SK-N-SH (cell line): ENCODE measurements at regions not wholly inside any gene's neighbourhood (a gene's known extent, or its start where the extent isn't known, plus 50 kb on each side); places are given as distances from the start of the nearest gene placed in this dataset.

Source experiments
- CTCF ChIA-PET: fragments of 300-600, 350-600 bp; formaldehyde crosslinking; extraction: SDS; loops from one replicate; lab custom pipeline; 2021; lab: Yijun Ruan, JAX
- POLR2A ChIA-PET: fragments of 350-600 bp; sonication (Branson Sonifier 250); formaldehyde crosslinking; extraction: SDS; loops from one replicate; lab custom pipeline; 2020; ENCODE audit warnings: antibody characterized with exemption, inconsistent platforms; lab: Yijun Ruan, JAX
- DNase-seq: peaks from one replicate; pipeline ENCODE4 v3.0.0; 2012
- H2AFZ ChIP-seq: fragments of 200-600 bp; sonication (generic); 2 replicates; pipeline ENCODE4 v1.8.1; 2016; ENCODE audit warnings: antibody characterized with exemption, mild to moderate bottlenecking, low read depth
- H3F3A ChIP-seq: fragments of 200-600 bp; sonication (generic); replicated peaks from 2 replicates; pipeline ENCODE3; 2016; ENCODE audit warnings: antibody characterized with exemption, mild to moderate bottlenecking; ENCODE audit not compliant: insufficient read depth
- H3K27ac ChIP-seq, 2 experiments: fragments of 200-500 bp in 1 of 2; fragments of 200-600 bp in 1 of 2; sonication (Bioruptor generic) in 1 of 2; sonication (generic), shearing (Covaris generic) in 1 of 2; 2 replicates each; pipeline versions ENCODE4 v1.5.1 to v1.6.1; 2014 to 2016; ENCODE audit warnings: low read depth in 2 of 2, inconsistent platforms in 1 of 2, low read length in 1 of 2, mild to moderate bottlenecking in 1 of 2, mixed read lengths in 1 of 2
- H3K27me3 ChIP-seq: fragments of 200-600 bp; sonication (generic), shearing (Covaris generic); 2 replicates; pipeline ENCODE4 v1.6.1; 2016; ENCODE audit warnings: mixed run types; ENCODE audit not compliant: insufficient read depth
- H3K36me3 ChIP-seq, 2 experiments: fragments of 200-500 bp in 1 of 2; fragments of 200-600 bp in 1 of 2; sonication (Bioruptor generic) in 1 of 2; sonication (generic) in 1 of 2; replicated peaks in 1 of 2; 2 replicates each; pipeline versions ENCODE3 to v1.5.1; 2014 to 2016; ENCODE audit warnings: low read length in 1 of 2, mild to moderate bottlenecking in 1 of 2; ENCODE audit not compliant: insufficient read depth in 2 of 2, control insufficient read depth in 1 of 2
- H3K4me1 ChIP-seq, 2 experiments: fragments of 200-500 bp in 1 of 2; fragments of 200-600 bp in 1 of 2; sonication (Bioruptor generic) in 1 of 2; sonication (generic), shearing (Covaris generic) in 1 of 2; 2 replicates each; pipeline versions ENCODE4 v1.5.1 to v1.6.1; 2014 to 2016; ENCODE audit warnings: low read depth in 1 of 2, low read length in 1 of 2, mixed run types in 1 of 2; ENCODE audit not compliant: insufficient read depth in 2 of 2, control insufficient read depth in 1 of 2
- H3K4me2 ChIP-seq: fragments of 200-600 bp; sonication (generic), shearing (Covaris generic); 2 replicates; pipeline ENCODE4 v1.6.1; 2017; ENCODE audit warnings: mixed run types
- H3K4me3 ChIP-seq, 2 experiments: fragments of 200-500 bp in 1 of 2; fragments of 200-600 bp in 1 of 2; sonication (Bioruptor generic) in 1 of 2; sonication (generic), shearing (Covaris generic) in 1 of 2; 2 replicates each; pipeline versions ENCODE4 v1.5.1 to v1.8.1; 2014 to 2016; ENCODE audit warnings: low read depth in 2 of 2, inconsistent platforms in 1 of 2, low read length in 1 of 2, mild to moderate bottlenecking in 1 of 2, mixed read lengths in 1 of 2, moderate library complexity in 1 of 2
- H3K79me2 ChIP-seq: fragments of 200-600 bp; sonication (generic); 2 replicates; pipeline ENCODE4 v1.8.1; 2017; ENCODE audit warnings: mild to moderate bottlenecking; ENCODE audit not compliant: insufficient read depth
- H3K9ac ChIP-seq: fragments of 200-600 bp; sonication (generic); 2 replicates; pipeline ENCODE4 v1.6.1; 2017; ENCODE audit warnings: mixed run types
- H3K9me2 ChIP-seq: fragments of 200-600 bp; sonication (generic); 2 replicates; pipeline ENCODE4 v1.6.1; 2017; ENCODE audit warnings: mixed run types
- H3K9me3 ChIP-seq: fragments of 200-600 bp; sonication (generic); 2 replicates; pipeline ENCODE4 v1.6.1; 2017; ENCODE audit warnings: mixed run types, mild to moderate bottlenecking, moderate library complexity
- H4K20me1 ChIP-seq: fragments of 200-600 bp; sonication (generic); 2 replicates; pipeline ENCODE4 v1.6.1; 2017; ENCODE audit warnings: mild to moderate bottlenecking, mixed run types; ENCODE audit not compliant: insufficient read depth
- ELF1 ChIP-seq: IDR thresholded peaks from 2 replicates; pipeline ENCODE4 v1.4.0; 2012
- EP300 ChIP-seq, 2 experiments: IDR thresholded peaks; 2 replicates each; pipeline versions ENCODE4 v1.4.0 to v1.6.1; 2012; ENCODE audit warnings: borderline replicate concordance in 1 of 2, low read depth in 1 of 2, low read length in 1 of 2
- EZH2phosphoT487 ChIP-seq: fragments of 200-600 bp; sonication (generic); IDR thresholded peaks from 2 replicates; pipeline ENCODE4 v1.6.1; 2017; ENCODE audit warnings: low read depth, mixed run types, mild to moderate bottlenecking, antibody characterized with exemption, moderate library complexity, borderline replicate concordance
- FOXJ3 ChIP-seq: sonication (generic); formaldehyde crosslinking; IDR thresholded peaks from 2 replicates; pipeline ENCODE4 v1.5.1; 2020; ENCODE audit warnings: mild to moderate bottlenecking, missing genetic modification reagents
- GABPA ChIP-seq: IDR thresholded peaks from 2 replicates; pipeline ENCODE4 v1.4.0; 2012; ENCODE audit warnings: low read depth, mild to moderate bottlenecking
- GATA2 ChIP-seq: sonication (generic); formaldehyde crosslinking; IDR thresholded peaks from 2 replicates; pipeline ENCODE4 v1.5.0; 2020; ENCODE audit warnings: mild to moderate bottlenecking, missing genetic modification reagents
- JUND ChIP-seq: IDR thresholded peaks from 2 replicates; pipeline ENCODE4 v1.4.0; 2012
- MEF2A ChIP-seq: IDR thresholded peaks from 2 replicates; pipeline ENCODE4 v1.4.0; 2012; ENCODE audit warnings: low read depth, borderline replicate concordance
- MXI1 ChIP-seq: IDR thresholded peaks from 2 replicates; pipeline ENCODE4 v1.6.1; 2012; ENCODE audit warnings: mild to moderate bottlenecking, low read depth, low read length, improper control_type of control experiment
- RCOR1 ChIP-seq: fragments of 150-350 bp; IDR thresholded peaks from 2 replicates; pipeline ENCODE4 v1.6.1; 2017; ENCODE audit warnings: antibody characterized with exemption, low read length
- RFX5 ChIP-seq: IDR thresholded peaks from 2 replicates; pipeline ENCODE4 v1.6.1; 2012; ENCODE audit warnings: mild to moderate bottlenecking, improper control_type of control experiment, low read length
- RXRA ChIP-seq: IDR thresholded peaks from 2 replicates; pipeline ENCODE4 v1.4.0; 2012; ENCODE audit warnings: low read depth, mild to moderate bottlenecking, borderline replicate concordance
- SIN3A ChIP-seq: IDR thresholded peaks from 2 replicates; pipeline ENCODE4 v1.6.1; 2012; ENCODE audit warnings: low read depth, mild to moderate bottlenecking, low read length, moderate library complexity, borderline replicate concordance
- TCF12 ChIP-seq: IDR thresholded peaks from 2 replicates; pipeline ENCODE4 v1.4.0; 2012
- TEAD4 ChIP-seq: IDR thresholded peaks from 2 replicates; pipeline ENCODE4 v1.4.0; 2012; ENCODE audit warnings: mild to moderate bottlenecking, borderline replicate concordance; ENCODE audit not compliant: insufficient read depth
- WGBS: methylation state at CpG from one replicate; pipeline ENCODE4 v1.1.6; 2017; ENCODE audit warnings: low lambda C conversion rate; 5-methylcytosine and 5-hydroxymethylcytosine counted together
- TF ChIP-seq, protein P1 (sequence below): fragments of 150-350 bp; IDR thresholded peaks from 2 replicates; pipeline ENCODE4 v1.6.1; 2017; ENCODE audit warnings: antibody characterized with exemption, low read length, low read depth, borderline replicate concordance
- TF ChIP-seq, protein P2 (sequence below): IDR thresholded peaks from 2 replicates; pipeline ENCODE4 v1.6.1; 2012; ENCODE audit warnings: mild to moderate bottlenecking, low read depth, low read length, moderate library complexity
- TF ChIP-seq, protein P3 (sequence below): fragments of 200-600 bp; sonication (generic); IDR thresholded peaks from 2 replicates; pipeline ENCODE4 v1.6.1; 2017; ENCODE audit warnings: antibody characterized with exemption, mild to moderate bottlenecking, moderate library complexity
- TF ChIP-seq, protein P4 (sequence below): IDR thresholded peaks from 2 replicates; pipeline ENCODE4 v1.4.0; 2012; ENCODE audit warnings: low read depth, borderline replicate concordance

DNA sequence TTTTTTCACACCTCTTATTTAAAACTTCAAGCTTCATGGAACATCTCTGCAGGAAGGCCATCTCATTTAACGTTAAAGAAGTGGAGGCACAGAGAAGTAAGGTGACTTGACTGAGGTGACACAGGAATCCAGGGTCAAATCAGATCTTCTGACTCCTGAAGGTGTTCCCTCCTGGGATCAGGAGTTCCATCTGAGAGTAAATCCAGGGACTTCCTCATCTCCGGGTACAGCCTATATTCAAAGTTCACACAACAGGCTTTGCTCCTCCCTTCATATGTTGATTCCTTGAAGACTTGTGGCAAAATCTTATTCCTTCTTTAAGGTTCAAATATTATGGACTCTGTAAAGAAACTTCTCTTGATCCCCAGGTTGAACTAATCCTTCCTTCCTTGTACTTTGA is 313.1 kb upstream of the CLINT1 start (continued):
- TF ChIP-seq TEAD4 (no peak), RXRA (no peak), GABPA (no peak), RFX5 (no peak), EZH2phosphoT487 (no peak), FOXJ3 (CRISPR knock-in tag) (no peak)
- TF ChIP-seq, protein P1, sequence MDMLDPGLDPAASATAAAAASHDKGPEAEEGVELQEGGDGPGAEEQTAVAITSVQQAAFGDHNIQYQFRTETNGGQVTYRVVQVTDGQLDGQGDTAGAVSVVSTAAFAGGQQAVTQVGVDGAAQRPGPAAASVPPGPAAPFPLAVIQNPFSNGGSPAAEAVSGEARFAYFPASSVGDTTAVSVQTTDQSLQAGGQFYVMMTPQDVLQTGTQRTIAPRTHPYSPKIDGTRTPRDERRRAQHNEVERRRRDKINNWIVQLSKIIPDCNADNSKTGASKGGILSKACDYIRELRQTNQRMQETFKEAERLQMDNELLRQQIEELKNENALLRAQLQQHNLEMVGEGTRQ: no peak

DNA sequence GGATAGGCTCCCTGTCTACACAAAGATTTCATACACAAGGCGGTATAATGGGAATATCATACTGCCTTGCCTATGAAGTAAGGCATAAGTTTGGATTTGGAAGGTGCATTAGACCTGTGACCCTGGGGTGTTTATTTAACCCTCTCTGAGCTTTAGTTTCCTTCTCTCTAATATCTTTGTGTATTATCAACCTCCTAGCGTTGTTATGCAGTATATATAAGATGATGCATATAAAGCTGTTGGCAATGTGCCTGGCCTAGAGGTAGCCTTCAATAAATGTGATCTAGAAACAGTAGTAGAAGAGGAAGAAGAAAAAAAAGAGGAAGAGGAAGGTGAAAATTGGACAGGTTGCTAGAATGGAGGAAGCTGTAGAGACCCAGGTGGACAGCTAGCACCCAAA is 311.6 kb upstream of the CLINT1 start:
- no peak for DNase-seq
- 57% methylated on average over 2 of the region's 2 CpGs for WGBS
- CTCF ChIA-PET: interaction anchor here (1.0 to 5.1 kb wide), 4 partner anchors 95 to 936 kb away, joined by 3 to 35 read pairs (median 23); no protein-coding TSS in a partner anchor

More for the DNA sequence above, 311.6 kb upstream of the CLINT1 start:
- Histone ChIP-seq H3K27me3 (no peaks in the 10 kb centered on the region), H3K4me2 (no peak overlapping the region), H3K4me3 (no peak overlapping the region), H3K9ac (no peak overlapping the region), H3K36me3 (no peaks in the 10 kb centered on the region), H4K20me1 (no peaks in the 10 kb centered on the region), H3K4me1 (peaks cover 0 to 7% of the 10 kb centered on the region in 2 experiments; a peak in 1 of 4 replicates), H2AFZ (no peak overlapping the region), H3K79me2 (no peaks in the 10 kb centered on the region), H3K9me2 (no peaks in the 10 kb centered on the region), H3K27ac (no peak overlapping the region), H3F3A (no peaks in the 10 kb centered on the region), H3K9me3 (no peaks in the 10 kb centered on the region)
- POLR2A ChIA-PET: no interaction called here
- TF ChIP-seq SIN3A (no peak), RCOR1 (no peak), EP300 (IDR thresholded peaks at IDR 0.05; ENCODE audit: borderline replicate concordance in 1 of 2, low read depth in 1 of 2, low read length in 1 of 2) (no peak), EZH2phosphoT487 (no peak), MEF2A (no peak), ELF1 (no peak), TCF12 (no peak), GATA2 (CRISPR knock-in tag) (no peak), RXRA (no peak), FOXJ3 (CRISPR knock-in tag) (no peak), MXI1 (no peak), GABPA (no peak), TEAD4 (no peak), JUND (no peak)
- TF ChIP-seq, protein P2, sequence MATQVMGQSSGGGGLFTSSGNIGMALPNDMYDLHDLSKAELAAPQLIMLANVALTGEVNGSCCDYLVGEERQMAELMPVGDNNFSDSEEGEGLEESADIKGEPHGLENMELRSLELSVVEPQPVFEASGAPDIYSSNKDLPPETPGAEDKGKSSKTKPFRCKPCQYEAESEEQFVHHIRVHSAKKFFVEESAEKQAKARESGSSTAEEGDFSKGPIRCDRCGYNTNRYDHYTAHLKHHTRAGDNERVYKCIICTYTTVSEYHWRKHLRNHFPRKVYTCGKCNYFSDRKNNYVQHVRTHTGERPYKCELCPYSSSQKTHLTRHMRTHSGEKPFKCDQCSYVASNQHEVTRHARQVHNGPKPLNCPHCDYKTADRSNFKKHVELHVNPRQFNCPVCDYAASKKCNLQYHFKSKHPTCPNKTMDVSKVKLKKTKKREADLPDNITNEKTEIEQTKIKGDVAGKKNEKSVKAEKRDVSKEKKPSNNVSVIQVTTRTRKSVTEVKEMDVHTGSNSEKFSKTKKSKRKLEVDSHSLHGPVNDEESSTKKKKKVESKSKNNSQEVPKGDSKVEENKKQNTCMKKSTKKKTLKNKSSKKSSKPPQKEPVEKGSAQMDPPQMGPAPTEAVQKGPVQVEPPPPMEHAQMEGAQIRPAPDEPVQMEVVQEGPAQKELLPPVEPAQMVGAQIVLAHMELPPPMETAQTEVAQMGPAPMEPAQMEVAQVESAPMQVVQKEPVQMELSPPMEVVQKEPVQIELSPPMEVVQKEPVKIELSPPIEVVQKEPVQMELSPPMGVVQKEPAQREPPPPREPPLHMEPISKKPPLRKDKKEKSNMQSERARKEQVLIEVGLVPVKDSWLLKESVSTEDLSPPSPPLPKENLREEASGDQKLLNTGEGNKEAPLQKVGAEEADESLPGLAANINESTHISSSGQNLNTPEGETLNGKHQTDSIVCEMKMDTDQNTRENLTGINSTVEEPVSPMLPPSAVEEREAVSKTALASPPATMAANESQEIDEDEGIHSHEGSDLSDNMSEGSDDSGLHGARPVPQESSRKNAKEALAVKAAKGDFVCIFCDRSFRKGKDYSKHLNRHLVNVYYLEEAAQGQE: no peak
- TF ChIP-seq, protein P3, sequence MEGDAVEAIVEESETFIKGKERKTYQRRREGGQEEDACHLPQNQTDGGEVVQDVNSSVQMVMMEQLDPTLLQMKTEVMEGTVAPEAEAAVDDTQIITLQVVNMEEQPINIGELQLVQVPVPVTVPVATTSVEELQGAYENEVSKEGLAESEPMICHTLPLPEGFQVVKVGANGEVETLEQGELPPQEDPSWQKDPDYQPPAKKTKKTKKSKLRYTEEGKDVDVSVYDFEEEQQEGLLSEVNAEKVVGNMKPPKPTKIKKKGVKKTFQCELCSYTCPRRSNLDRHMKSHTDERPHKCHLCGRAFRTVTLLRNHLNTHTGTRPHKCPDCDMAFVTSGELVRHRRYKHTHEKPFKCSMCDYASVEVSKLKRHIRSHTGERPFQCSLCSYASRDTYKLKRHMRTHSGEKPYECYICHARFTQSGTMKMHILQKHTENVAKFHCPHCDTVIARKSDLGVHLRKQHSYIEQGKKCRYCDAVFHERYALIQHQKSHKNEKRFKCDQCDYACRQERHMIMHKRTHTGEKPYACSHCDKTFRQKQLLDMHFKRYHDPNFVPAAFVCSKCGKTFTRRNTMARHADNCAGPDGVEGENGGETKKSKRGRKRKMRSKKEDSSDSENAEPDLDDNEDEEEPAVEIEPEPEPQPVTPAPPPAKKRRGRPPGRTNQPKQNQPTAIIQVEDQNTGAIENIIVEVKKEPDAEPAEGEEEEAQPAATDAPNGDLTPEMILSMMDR: no peak
- TF ChIP-seq, protein P4, sequence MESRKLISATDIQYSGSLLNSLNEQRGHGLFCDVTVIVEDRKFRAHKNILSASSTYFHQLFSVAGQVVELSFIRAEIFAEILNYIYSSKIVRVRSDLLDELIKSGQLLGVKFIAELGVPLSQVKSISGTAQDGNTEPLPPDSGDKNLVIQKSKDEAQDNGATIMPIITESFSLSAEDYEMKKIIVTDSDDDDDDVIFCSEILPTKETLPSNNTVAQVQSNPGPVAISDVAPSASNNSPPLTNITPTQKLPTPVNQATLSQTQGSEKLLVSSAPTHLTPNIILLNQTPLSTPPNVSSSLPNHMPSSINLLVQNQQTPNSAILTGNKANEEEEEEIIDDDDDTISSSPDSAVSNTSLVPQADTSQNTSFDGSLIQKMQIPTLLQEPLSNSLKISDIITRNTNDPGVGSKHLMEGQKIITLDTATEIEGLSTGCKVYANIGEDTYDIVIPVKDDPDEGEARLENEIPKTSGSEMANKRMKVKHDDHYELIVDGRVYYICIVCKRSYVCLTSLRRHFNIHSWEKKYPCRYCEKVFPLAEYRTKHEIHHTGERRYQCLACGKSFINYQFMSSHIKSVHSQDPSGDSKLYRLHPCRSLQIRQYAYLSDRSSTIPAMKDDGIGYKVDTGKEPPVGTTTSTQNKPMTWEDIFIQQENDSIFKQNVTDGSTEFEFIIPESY: no peak
